GM19043 (cell line): ENCODE measurements at regions not wholly inside any gene's neighbourhood (a gene's known extent, or its start where the extent isn't known, plus 50 kb on each side); places are given as distances from the start of the nearest gene placed in this dataset.

Source experiments
- ATAC-seq: cut with Tn5 transposase; IDR thresholded peaks from one replicate; pipeline ENCODE4 v1.9.1; 2021; ENCODE audit warnings: low read depth; ENCODE audit not compliant: unreplicated experiment

GRCh38 chr3:150107429-150108175 lies 136.9 kb upstream of the PFN2 start:
- ATAC-seq = no peak

- ATAC-seq = no peak
Measured at GRCh38 chr3:150106740-150107428, 136.2 kb upstream of the PFN2 start.

- ATAC-seq = no peak
Measured at GRCh38 chr3:150105886-150106612, 135.4 kb upstream of the PFN2 start.

GRCh38 chr3:150105025-150105424 lies 134.3 kb upstream of the PFN2 start:
- ATAC-seq = no peak

- ATAC-seq = no peak
Measured at GRCh38 chr3:150104564-150104963, 133.9 kb upstream of the PFN2 start.

- ATAC-seq = no peak
Measured at GRCh38 chr3:150101016-150101415, 130.3 kb upstream of the PFN2 start.

GRCh38 chr3:150098621-150099020 lies 127.9 kb upstream of the PFN2 start:
- peak; percentile 49 for ATAC-seq

- peak; percentile 64 for ATAC-seq
Measured at GRCh38 chr3:150097588-150097890, 126.8 kb upstream of the PFN2 start.

GRCh38 chr3:150096700-150097587 lies 126.2 kb upstream of the PFN2 start:
- ATAC-seq = no peak

GRCh38 chr3:150094150-150094933 lies 123.6 kb upstream of the PFN2 start:
- ATAC-seq = no peak

GRCh38 chr3:150091626-150092025 lies 120.9 kb upstream of the PFN2 start:
- ATAC-seq = no peak

GRCh38 chr3:150090877-150091276 lies 120.2 kb upstream of the PFN2 start:
- ATAC-seq = no peak

GRCh38 chr3:150090006-150090405 lies 119.3 kb upstream of the PFN2 start:
- no peak for ATAC-seq

GRCh38 chr3:150084128-150084527 lies 113.4 kb upstream of the PFN2 start:
- no peak for ATAC-seq

GRCh38 chr3:150083655-150084042 lies 113.0 kb upstream of the PFN2 start:
- ATAC-seq = no peak

GRCh38 chr3:150082898-150083654 lies 112.4 kb upstream of the PFN2 start:
- ATAC-seq = no peak

- no peak for ATAC-seq
Measured at GRCh38 chr3:150081084-150081483, 110.4 kb upstream of the PFN2 start.

- no peak for ATAC-seq
Measured at GRCh38 chr3:150080058-150080730, 109.5 kb upstream of the PFN2 start.
